OCI-LY3 (cell line): ENCODE measurements at regions not wholly inside any gene's neighbourhood (a gene's known extent, or its start where the extent isn't known, plus 50 kb on each side); places are given as distances from the start of the nearest gene placed in this dataset.
"Not testable (repeated sequence)": the region's sequence is repeated elsewhere in the genome, so short reads cannot be mapped to it uniquely, and the experiment has no call there.

ENCODE experiments used
- H2AFZ ChIP-seq: fragments of 200-600, 300-600 bp; shearing (Covaris generic); 2 replicates; pipeline ENCODE4 v1.6.0; 2014; ENCODE audit warnings: antibody characterized with exemption, low read depth, low read length
- H3K27ac ChIP-seq: fragments of 200-600, 300-600 bp; sonication (generic); 2 replicates; pipeline ENCODE4 v1.5.1; 2014; ENCODE audit warnings: mild to moderate bottlenecking, low read length, moderate library complexity, mixed read lengths
- H3K27me3 ChIP-seq: fragments of 200-600, 300-600 bp; sonication (generic); 2 replicates; pipeline ENCODE4 v1.6.1; 2014; ENCODE audit warnings: low read depth, low read length, mixed read lengths
- H3K36me3 ChIP-seq: fragments of 200-600, 300-600 bp; sonication (generic); replicated peaks from 2 replicates; pipeline ENCODE3; 2014; ENCODE audit warnings: low read depth, low read length, mixed read lengths
- H3K4me1 ChIP-seq: fragments of 300-600, 200-600 bp; sonication (generic); 2 replicates; pipeline ENCODE4 v1.6.1; 2014; ENCODE audit warnings: low read length, mixed read lengths
- H3K4me2 ChIP-seq: fragments of 200-600, 300-600 bp; sonication (generic); 2 replicates; pipeline ENCODE4 v1.6.1; 2014; ENCODE audit warnings: low read length, mixed read lengths
- H3K4me3 ChIP-seq: fragments of 300-600, 200-600 bp; sonication (generic); 2 replicates; pipeline ENCODE4 v1.5.1; 2014; ENCODE audit warnings: antibody characterized with exemption, mild to moderate bottlenecking, low read length, moderate library complexity
- H3K79me2 ChIP-seq: fragments of 300-600, 200-600 bp; shearing (Covaris generic); 2 replicates; pipeline ENCODE4 v1.6.1; 2014; ENCODE audit warnings: mild to moderate bottlenecking, low read length, mixed read lengths
- H3K9ac ChIP-seq: fragments of 300-600, 200-600 bp; shearing (Covaris generic); 2 replicates; pipeline ENCODE4 v1.6.0; 2014; ENCODE audit warnings: mild to moderate bottlenecking, low read length, moderate library complexity
- H3K9me3 ChIP-seq: fragments of 200-600, 300-600 bp; shearing (Covaris generic); 2 replicates; pipeline ENCODE4 v1.6.1; 2014; ENCODE audit warnings: low read length, mixed read lengths; ENCODE audit not compliant: insufficient read depth
- H4K20me1 ChIP-seq: fragments of 200-600, 300-600 bp; sonication (generic); 2 replicates; pipeline ENCODE4 v1.6.1; 2016; ENCODE audit warnings: low read length, mixed read lengths; ENCODE audit not compliant: insufficient read depth
- EZH2phosphoT487 ChIP-seq: fragments of 200-600 bp; shearing (Covaris generic); IDR thresholded peaks from 2 replicates; pipeline ENCODE4 v1.6.1; 2018; ENCODE audit warnings: antibody characterized with exemption, mixed run types, low read depth
- TF ChIP-seq, protein P1 (sequence below): fragments of 200-600, 300-600 bp; sonication (generic); IDR thresholded peaks from 2 replicates; pipeline ENCODE4 v1.5.1; 2014; ENCODE audit warnings: antibody characterized with exemption, low read length, low read depth

DNA sequence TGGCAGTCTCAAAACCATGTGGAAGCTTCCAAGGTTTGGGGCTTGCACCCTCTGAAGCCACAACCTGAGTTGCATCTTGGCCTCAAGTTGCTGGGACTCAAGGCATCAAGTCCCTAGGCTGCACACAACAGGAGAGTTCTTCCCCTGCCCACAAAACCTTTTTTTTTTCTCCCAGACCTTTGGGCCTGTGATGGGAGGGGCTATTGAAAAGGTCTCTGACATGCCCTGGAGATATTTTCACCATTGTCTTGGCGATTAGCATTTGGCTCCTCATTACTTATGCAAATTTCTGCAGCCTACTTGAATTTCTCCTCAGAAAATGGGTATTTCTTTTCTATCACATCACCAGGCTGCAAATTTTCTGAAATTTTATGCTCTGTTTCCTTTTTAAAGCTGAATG is 349.5 kb upstream of the EDA2R start:
- H3K4me3 ChIP-seq: no peak overlapping the region
- no peak overlapping the region for H3K27ac ChIP-seq
- H3K9me3 ChIP-seq: no peaks in the 10 kb centered on the region
- no peak overlapping the region for H2AFZ ChIP-seq
- no peaks in the 10 kb centered on the region for H3K4me1 ChIP-seq
- H3K9ac ChIP-seq: no peak overlapping the region
- TF ChIP-seq, protein P1, sequence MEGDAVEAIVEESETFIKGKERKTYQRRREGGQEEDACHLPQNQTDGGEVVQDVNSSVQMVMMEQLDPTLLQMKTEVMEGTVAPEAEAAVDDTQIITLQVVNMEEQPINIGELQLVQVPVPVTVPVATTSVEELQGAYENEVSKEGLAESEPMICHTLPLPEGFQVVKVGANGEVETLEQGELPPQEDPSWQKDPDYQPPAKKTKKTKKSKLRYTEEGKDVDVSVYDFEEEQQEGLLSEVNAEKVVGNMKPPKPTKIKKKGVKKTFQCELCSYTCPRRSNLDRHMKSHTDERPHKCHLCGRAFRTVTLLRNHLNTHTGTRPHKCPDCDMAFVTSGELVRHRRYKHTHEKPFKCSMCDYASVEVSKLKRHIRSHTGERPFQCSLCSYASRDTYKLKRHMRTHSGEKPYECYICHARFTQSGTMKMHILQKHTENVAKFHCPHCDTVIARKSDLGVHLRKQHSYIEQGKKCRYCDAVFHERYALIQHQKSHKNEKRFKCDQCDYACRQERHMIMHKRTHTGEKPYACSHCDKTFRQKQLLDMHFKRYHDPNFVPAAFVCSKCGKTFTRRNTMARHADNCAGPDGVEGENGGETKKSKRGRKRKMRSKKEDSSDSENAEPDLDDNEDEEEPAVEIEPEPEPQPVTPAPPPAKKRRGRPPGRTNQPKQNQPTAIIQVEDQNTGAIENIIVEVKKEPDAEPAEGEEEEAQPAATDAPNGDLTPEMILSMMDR: no peak
- TF ChIP-seq EZH2phosphoT487: no peak
- no peaks in the 10 kb centered on the region for H3K79me2 ChIP-seq
- H3K36me3 ChIP-seq: no peaks in the 10 kb centered on the region
- no peaks in the 10 kb centered on the region for H4K20me1 ChIP-seq
- H3K4me2 ChIP-seq: no peak overlapping the region
- no peaks in the 10 kb centered on the region for H3K27me3 ChIP-seq

DNA sequence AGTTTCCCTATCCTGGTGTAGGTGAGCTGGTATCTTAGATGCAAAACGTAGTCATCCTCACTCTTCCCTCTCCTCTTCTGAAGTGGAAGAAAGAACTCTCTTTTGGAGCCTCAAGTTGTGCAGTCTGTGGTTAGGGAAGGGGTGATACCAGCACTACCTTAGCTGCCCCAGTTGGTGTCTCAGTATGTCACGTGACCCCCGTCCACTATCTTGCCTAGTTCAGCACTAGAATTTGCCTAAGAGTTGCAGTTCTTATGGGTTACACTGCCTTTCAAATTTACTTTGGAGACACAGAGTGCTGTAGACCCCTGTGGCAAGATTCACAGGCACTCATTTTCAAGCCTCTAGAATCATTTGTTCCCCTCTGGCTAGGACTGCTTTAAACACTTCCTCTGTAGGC is 322.8 kb upstream of the EDA2R start:
- H2AFZ ChIP-seq: no peak overlapping the region
- H3K27me3 ChIP-seq: no peaks in the 10 kb centered on the region
- TF ChIP-seq, protein P1: no peak
- no peak for TF ChIP-seq EZH2phosphoT487
- H3K4me1 ChIP-seq: no peaks in the 10 kb centered on the region
- H3K9ac ChIP-seq: no peak overlapping the region
- no peaks in the 10 kb centered on the region for H4K20me1 ChIP-seq
- H3K36me3 ChIP-seq: no peaks in the 10 kb centered on the region
- no peaks in the 10 kb centered on the region for H3K79me2 ChIP-seq
- no peak overlapping the region for H3K27ac ChIP-seq
- H3K4me2 ChIP-seq: no peak overlapping the region
- no peaks in the 10 kb centered on the region for H3K9me3 ChIP-seq
- no peak overlapping the region for H3K4me3 ChIP-seq

DNA sequence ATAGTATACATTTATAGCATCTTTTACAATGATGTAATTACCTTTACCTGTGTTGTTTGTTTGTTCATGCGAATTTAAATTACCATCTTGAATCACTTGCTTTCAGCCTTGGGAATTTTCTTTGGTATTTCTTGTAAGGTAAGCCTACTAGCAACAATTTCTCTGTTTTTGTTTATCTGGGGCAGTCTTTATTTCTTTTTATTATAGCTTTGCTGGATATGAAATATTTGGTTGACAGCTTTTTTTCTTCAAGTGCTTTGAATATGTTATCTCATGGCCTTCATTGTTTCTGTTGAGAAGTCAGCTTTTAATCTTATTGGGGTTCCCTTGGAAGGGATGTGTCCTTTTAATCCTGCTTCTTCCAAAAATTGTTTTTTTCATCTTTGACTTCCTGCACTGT is 292.8 kb upstream of the EDA2R start:
- Histone ChIP-seq H2AFZ (no peak overlapping the region), H4K20me1 (no peaks in the 10 kb centered on the region), H3K4me2 (no peak overlapping the region), H3K4me3 (no peak overlapping the region), H3K79me2 (no peaks in the 10 kb centered on the region), H3K36me3 (no peaks in the 10 kb centered on the region), H3K27ac (no peak overlapping the region), H3K27me3 (no peaks in the 10 kb centered on the region), H3K9ac (no peak overlapping the region), H3K4me1 (no peaks in the 10 kb centered on the region), H3K9me3 (no peaks in the 10 kb centered on the region)
- no peak for TF ChIP-seq EZH2phosphoT487
- TF ChIP-seq, protein P1: no peak

DNA sequence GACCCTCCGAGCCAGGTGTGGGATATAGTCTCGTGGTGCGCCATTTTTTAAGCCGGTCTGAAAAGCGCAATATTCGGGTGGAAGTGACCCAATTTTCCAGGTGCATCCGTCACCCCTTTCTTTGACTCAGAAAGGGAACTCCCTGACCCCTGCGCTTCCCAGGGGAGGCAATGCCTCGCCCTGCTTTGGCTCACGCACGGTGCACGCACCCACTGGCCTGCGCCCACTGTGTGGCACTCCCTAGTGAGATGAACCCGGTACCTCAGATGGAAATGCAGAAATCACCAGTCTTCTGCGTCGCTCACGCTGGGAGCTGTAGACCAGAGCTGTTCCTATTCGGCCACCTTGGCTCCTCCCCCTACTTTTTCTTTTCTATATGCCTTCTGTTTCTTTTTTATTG is 291.6 kb upstream of the EDA2R start:
- not testable (repeated sequence) for H3K9me3 ChIP-seq, H3K4me2 ChIP-seq, H3K9ac ChIP-seq, H3K27me3 ChIP-seq, H3K4me1 ChIP-seq, H2AFZ ChIP-seq, H3K79me2 ChIP-seq, H3K27ac ChIP-seq, H3K4me3 ChIP-seq, H3K36me3 ChIP-seq, H4K20me1 ChIP-seq

DNA sequence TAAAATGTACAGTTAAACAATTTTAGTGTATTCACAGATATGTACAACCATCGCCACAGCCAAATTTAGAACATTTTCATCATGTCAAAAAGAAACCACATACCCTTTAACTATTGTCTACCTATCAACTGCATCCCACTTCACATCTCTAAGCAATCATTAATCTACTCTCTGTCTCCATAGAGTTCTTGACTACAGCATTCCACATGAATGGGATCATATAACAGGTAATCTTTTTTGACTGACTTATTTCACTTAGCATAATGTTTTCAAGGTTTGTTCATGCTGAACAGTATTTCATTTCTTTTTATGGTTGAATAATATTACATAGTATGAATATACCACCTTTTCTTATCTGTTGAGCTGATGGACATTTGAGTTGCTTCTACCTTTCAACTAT is 281.4 kb upstream of the EDA2R start:
- no peaks in the 10 kb centered on the region for H4K20me1 ChIP-seq
- no peak overlapping the region for H3K9ac ChIP-seq
- no peak overlapping the region for H3K4me2 ChIP-seq
- H3K27me3 ChIP-seq: no peaks in the 10 kb centered on the region
- H2AFZ ChIP-seq: no peak overlapping the region
- H3K36me3 ChIP-seq: no peaks in the 10 kb centered on the region
- no peaks in the 10 kb centered on the region for H3K4me1 ChIP-seq
- H3K4me3 ChIP-seq: no peak overlapping the region
- TF ChIP-seq, protein P1: no peak
- TF ChIP-seq EZH2phosphoT487: no peak
- H3K79me2 ChIP-seq: no peaks in the 10 kb centered on the region
- H3K27ac ChIP-seq: no peak overlapping the region
- H3K9me3 ChIP-seq: no peaks in the 10 kb centered on the region
